ENCODE measurements at regions not wholly inside any gene's neighbourhood (a gene's known extent, or its start where the extent isn't known, plus 50 kb on each side); places are given as distances from the start of the nearest gene placed in this dataset.

DNA sequence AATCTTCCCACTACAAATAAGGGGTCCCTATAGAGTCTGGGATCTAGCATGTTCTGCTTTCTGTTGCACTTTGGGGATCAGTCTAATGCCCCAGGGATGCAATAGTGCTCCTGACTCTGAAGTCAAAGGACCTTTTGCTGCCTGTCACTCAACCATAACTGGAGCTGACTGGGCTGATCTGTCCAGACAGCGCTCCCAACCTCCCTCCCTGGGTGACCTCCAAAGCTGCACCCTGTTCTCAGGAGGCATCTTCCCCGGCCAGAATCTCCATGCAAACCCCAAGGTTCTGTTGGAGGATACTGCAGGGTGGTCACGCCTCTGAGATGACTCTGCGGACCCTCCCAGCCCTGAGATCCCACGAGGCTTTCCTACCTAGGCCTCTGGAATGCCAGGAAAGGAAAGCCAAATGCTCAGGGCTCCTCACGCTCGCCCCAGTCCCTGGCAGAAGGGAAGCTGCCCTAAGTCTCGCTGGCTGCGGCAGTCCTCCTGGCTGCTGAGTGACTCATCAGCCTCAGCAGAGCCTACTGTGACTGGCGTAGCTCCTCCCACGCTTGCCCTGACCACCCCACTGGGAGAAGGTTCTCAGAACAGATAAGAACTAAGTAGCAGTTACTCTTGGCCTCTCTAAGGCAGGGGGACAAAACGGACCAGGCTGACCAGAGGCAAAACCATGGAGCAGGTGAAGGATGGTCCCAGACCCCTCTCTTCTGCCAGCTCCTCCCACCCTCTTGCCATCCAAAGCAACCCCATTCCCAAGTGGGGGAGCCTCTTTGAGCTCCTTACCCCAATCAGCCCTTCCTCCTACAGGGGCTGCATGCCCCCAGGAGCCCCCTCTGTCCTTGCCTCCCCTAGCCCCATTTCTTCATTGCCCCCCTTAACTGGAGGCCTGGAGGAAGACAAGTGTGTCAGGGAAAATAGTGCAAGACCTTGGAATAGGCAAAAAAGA, 124.1 kb upstream of the TNRC6C start (continued):
- TF ChIP-seq, protein P1, sequence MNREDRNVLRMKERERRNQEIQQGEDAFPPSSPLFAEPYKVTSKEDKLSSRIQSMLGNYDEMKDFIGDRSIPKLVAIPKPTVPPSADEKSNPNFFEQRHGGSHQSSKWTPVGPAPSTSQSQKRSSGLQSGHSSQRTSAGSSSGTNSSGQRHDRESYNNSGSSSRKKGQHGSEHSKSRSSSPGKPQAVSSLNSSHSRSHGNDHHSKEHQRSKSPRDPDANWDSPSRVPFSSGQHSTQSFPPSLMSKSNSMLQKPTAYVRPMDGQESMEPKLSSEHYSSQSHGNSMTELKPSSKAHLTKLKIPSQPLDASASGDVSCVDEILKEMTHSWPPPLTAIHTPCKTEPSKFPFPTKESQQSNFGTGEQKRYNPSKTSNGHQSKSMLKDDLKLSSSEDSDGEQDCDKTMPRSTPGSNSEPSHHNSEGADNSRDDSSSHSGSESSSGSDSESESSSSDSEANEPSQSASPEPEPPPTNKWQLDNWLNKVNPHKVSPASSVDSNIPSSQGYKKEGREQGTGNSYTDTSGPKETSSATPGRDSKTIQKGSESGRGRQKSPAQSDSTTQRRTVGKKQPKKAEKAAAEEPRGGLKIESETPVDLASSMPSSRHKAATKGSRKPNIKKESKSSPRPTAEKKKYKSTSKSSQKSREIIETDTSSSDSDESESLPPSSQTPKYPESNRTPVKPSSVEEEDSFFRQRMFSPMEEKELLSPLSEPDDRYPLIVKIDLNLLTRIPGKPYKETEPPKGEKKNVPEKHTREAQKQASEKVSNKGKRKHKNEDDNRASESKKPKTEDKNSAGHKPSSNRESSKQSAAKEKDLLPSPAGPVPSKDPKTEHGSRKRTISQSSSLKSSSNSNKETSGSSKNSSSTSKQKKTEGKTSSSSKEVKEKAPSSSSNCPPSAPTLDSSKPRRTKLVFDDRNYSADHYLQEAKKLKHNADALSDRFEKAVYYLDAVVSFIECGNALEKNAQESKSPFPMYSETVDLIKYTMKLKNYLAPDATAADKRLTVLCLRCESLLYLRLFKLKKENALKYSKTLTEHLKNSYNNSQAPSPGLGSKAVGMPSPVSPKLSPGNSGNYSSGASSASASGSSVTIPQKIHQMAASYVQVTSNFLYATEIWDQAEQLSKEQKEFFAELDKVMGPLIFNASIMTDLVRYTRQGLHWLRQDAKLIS (CRISPR knock-in tag; IDR thresholded peaks at IDR 0.05), result 0 out of 2 replicates have a peak, but pooled peaks have one; percentile 68
- TF ChIP-seq GTF2F1 (IDR thresholded peaks at IDR 0.05; ENCODE audit: low read depth, low read length) (no peak), MTF1 (CRISPR knock-in tag; IDR thresholded peaks at IDR 0.05; ENCODE audit: borderline replicate concordance) (no peak), ZBTB1 (CRISPR knock-in tag; IDR thresholded peaks at IDR 0.05; ENCODE audit: borderline replicate concordance, low read depth) (peak; percentile 57; the same call in 1 of the 2 replicates), MYC (IDR thresholded peaks at IDR 0.05; ENCODE audit: low read depth, low read length) (0 out of 2 replicates have a peak, but pooled peaks have one; percentile 19), MYC (CRISPR knock-in tag; IDR thresholded peaks at IDR 0.05; ENCODE audit: borderline replicate concordance, low read depth) (no peak), ZSCAN29 (IDR thresholded peaks at IDR 0.05) (no peak), MAZ (CRISPR knock-in tag; conservative IDR thresholded peaks at IDR 0.05 in 1 of 2, IDR thresholded peaks at IDR 0.05 in 1 of 2) (peak; percentile 61 to 80; a peak in 2 of 4 replicates), KLF13 (tag; IDR thresholded peaks at IDR 0.05; ENCODE audit: borderline replicate concordance, low read depth) (no peak), ERF (CRISPR knock-in tag; IDR thresholded peaks at IDR 0.05) (no peak), TSC22D4 (tag; IDR thresholded peaks at IDR 0.05) (no peak), KAT2B (IDR thresholded peaks at IDR 0.05; ENCODE audit: low read depth, low read length) (no peak), HDAC2 (IDR thresholded peaks at IDR 0.05) (no peak), ZNF174 (CRISPR knock-in tag; IDR thresholded peaks at IDR 0.05) (no peak), NFE2 (IDR thresholded peaks at IDR 0.05; ENCODE audit: low read depth) (peak; percentile 81), FOS (IDR thresholded peaks at IDR 0.05; ENCODE audit: extremely low read depth, insufficient read length) (peak; percentile 70), ZNF274 (IDR thresholded peaks at IDR 0.05; ENCODE audit: borderline replicate concordance, low read depth, low read length) (no peak), ATF7 (IDR thresholded peaks at IDR 0.05) (peak; percentile 82), NFIC (IDR thresholded peaks at IDR 0.05) (0 out of 2 replicates have a peak, but pooled peaks have one; percentile 17), JUND (IDR thresholded peaks at IDR 0.05; ENCODE audit: borderline replicate concordance, low read depth, low read length) (peak; percentile 100), JUND (tag; IDR thresholded peaks at IDR 0.05; ENCODE audit: borderline replicate concordance, low read depth, low read length) (peak; percentile 98)
- TF ChIP-seq, protein P2, sequence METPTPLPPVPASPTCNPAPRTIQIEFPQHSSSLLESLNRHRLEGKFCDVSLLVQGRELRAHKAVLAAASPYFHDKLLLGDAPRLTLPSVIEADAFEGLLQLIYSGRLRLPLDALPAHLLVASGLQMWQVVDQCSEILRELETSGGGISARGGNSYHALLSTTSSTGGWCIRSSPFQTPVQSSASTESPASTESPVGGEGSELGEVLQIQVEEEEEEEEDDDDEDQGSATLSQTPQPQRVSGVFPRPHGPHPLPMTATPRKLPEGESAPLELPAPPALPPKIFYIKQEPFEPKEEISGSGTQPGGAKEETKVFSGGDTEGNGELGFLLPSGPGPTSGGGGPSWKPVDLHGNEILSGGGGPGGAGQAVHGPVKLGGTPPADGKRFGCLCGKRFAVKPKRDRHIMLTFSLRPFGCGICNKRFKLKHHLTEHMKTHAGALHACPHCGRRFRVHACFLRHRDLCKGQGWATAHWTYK (CRISPR knock-in tag; IDR thresholded peaks at IDR 0.05), result 0 out of 2 replicates have a peak, but pooled peaks have one; percentile 30
- TF ChIP-seq, protein P3, sequence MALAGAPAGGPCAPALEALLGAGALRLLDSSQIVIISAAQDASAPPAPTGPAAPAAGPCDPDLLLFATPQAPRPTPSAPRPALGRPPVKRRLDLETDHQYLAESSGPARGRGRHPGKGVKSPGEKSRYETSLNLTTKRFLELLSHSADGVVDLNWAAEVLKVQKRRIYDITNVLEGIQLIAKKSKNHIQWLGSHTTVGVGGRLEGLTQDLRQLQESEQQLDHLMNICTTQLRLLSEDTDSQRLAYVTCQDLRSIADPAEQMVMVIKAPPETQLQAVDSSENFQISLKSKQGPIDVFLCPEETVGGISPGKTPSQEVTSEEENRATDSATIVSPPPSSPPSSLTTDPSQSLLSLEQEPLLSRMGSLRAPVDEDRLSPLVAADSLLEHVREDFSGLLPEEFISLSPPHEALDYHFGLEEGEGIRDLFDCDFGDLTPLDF (CRISPR knock-in tag; IDR thresholded peaks at IDR 0.05), result no peak
